HG03108 (cell line): ENCODE measurements at regions not wholly inside any gene's neighbourhood (a gene's known extent, or its start where the extent isn't known, plus 50 kb on each side); places are given as distances from the start of the nearest gene placed in this dataset.

Experiments
- ATAC-seq: cut with Tn5 transposase; IDR thresholded peaks from one replicate; pipeline ENCODE4 v1.9.1; 2021; ENCODE audit warnings: moderate library complexity; ENCODE audit not compliant: unreplicated experiment

DNA sequence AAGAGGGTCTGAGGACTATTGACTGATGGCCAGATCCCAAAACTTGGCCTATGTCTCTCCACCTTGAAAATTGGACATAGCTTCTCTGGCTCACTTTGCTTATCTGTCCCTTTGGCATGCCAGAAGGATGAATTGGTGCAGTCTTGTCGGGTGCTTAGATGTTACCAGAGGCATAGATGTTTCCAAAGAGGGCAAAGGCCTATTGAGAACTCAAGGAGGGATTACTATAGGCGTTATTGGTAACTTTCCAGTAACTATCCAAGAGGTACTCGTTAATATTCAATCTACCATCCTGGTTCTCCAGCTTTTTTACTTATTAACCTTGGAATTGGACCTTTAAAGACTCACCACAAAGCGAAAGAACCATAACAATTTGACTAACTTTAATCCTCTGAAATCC lies 368.3 kb upstream of the ESRRG start:
- no peak for ATAC-seq

- no peak for ATAC-seq
These were observed 367.1 kb upstream of the ESRRG start for GRCh38 chr1:217090060-217090911.

DNA sequence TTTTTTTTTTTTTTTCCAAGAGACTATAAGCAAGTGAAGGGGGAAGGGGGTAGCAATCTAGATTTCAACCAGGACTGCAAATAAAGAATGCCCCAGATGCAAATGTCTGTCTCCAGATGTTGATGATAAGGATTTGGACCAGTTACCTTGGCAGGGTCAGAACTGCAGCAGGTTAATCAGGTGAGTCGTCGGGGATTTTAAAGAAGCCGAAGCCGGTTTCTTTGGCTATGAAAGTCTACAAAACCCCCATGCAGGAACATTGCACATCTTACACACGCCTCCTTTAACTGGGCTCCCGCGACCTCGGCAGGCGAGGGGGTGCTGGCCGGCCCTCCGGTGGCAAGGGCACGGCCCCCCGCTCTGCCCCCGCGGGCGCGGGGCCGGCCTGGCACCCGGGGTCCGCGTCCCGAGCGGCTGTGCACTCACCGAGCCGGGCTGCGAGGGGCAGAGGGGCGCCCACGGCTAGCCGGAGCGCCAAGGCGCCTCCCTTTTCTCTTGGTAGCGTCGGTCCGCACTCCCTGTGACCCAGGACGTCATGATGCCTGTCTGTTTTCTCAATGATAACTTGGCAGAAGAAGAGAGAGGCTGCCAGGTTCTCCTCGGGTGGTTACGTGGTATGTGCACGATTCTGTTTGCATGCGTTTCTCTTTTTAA lies 366.3 kb upstream of the ESRRG start:
- ATAC-seq: no peak

GRCh38 chr1:217088521-217089284 lies 365.5 kb upstream of the ESRRG start:
- no peak for ATAC-seq

GRCh38 chr1:217088011-217088410 lies 364.8 kb upstream of the ESRRG start:
- no peak for ATAC-seq

- no peak for ATAC-seq
These were observed 356.4 kb upstream of the ESRRG start for GRCh38 chr1:217079584-217079983.

DNA sequence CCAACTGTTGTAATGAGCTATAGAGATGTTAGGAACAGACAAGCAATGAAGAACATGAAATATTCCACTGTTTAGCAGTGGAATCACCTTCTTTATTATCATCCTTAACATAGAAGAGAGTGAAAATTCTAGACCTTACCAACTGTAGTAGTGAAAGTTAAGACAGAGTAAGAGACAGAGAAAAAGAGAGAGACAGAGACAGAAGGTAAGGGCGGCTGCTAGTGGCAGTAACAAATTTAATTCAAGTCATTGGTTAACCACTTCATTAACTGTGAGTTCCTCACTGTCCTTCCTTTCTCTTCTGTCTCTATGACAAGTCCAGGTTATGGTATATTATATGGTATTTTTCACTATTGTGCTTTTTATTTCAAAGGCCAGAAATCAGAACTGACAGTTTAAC lies 355.7 kb upstream of the ESRRG start:
- no peak for ATAC-seq

DNA sequence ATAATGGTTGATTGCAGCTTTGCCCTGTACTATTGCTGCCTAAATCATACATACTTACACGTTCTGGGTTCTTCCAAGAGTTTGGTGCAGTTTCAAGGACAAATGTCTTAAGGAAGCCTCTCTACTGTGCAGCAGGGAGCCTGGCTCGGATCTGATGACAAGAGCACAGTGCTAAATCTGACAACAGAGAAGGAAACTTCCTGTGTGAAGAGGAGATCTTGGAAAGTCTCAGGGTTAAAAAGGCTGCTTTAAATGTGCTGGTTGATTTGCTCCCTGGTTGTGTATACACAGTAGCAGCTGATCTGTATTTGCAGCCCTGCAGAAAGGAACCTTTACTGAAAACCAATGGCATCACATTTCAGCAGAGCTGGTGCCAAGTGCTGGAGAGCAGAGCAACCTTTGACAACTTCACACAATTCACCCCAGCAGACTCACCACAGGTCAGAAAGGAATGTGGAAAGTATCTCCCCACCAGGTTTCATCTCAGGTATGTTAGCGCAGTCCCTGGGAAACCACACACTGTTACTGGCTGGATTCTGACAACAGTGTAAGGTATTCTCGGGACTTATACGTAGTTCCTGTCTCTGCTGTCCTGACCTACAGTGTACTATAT lies 355.0 kb upstream of the ESRRG start:
- no peak for ATAC-seq

DNA sequence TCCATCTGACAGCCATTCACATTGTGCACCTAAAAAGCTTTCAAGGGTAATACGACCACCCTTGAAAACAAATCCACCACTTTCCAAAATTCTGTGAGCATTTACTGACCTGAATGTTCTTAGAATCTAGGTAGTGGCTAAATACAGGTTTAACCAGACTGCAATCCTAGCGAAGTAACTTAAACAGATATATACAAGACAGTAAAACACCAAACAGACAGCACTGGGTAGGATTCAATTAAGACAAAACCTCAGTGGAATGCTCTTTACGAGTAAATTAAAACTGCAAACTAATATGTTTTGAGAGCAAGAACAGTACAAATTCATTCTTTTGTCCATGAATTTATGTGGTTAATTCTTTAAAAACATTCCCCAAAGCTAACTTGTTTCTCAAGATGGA lies 354.2 kb upstream of the ESRRG start:
- ATAC-seq: no peak

DNA sequence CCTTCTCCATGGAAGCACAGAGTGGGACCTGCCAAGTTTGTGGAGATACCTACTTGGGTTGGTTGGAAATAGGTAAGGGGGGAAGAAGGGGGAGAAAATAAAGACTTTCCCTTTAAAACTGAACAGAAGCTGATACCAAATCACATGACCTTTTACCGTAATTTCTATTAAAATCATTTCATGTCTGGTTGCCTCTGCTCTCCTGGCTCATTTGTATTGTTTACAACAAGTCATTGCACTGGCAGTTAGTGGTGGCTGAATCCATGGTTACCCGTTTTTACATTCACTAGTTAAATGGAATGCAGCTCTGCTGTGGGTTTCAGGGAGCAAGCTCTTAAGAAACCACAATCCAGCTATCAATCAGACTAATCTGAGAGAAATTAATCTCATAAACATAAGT lies 353.7 kb upstream of the ESRRG start:
- ATAC-seq: no peak

DNA sequence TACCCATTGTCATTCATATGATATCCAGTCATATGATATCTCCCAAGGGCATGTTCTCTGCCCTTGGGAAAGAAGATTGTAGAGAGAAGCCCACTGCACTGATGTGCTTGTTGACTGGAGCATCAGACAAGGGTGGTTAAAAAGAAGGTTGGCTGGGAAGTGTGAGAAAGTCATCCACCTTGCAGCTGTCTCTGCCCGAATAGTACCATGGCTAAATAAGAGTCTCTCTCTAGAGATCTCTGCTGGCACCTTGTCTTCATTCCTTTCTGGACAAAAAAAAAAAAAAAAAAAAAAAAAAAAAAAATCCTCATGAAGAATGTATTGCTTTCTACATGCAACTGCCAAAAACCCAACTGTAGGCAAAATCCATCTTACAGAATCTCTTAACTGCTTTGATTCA lies 349.7 kb upstream of the ESRRG start:
- ATAC-seq: no peak

- no peak for ATAC-seq
These were observed 344.4 kb upstream of the ESRRG start for GRCh38 chr1:217067642-217068041.

GRCh38 chr1:217066794-217067193 lies 343.6 kb upstream of the ESRRG start:
- no peak for ATAC-seq

- no peak for ATAC-seq
These were observed 340.1 kb upstream of the ESRRG start for GRCh38 chr1:217063172-217063908.

DNA sequence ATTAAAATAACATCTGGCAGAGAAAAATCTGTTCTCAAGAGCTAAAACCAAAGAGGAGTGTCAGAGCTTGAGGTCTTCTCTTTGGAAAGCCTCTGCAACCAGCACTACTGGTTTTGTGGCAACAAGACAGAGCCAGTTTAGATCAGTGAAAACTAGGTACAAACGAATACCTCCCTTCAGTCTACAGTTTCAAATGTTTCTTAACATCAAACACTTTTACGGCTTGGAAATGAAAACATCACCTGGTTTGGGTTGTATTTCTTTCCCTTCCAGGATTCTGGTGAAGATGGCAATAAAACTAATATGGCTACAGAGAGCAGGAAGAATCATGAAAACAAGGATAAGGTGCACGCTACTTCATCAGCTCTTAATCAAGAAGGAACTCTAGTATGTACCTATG lies 339.4 kb upstream of the ESRRG start:
- ATAC-seq: no peak

- ATAC-seq: no peak
These were observed 336.2 kb upstream of the ESRRG start for GRCh38 chr1:217059401-217059800.

DNA sequence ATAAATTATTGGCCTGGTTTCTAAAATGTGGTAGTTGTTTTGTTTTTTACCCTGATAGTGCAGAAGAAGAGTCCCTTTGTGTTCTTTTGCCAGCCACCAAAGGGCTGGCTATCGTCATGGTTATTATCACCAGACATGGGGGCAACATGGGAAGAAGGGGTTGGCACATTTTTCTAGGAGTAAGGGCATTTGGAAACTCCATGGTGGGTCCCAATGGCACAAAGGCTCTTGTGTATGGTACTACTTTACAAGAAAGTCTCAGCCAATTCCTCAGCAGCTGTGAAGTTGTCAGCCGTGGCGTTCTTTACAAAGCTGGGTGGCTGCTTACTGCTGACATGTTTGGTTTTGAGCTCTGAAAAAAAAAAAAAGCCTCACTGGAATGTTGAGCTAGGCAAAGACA lies 330.4 kb upstream of the ESRRG start:
- no peak for ATAC-seq

GRCh38 chr1:217052626-217053025 lies 329.4 kb upstream of the ESRRG start:
- no peak for ATAC-seq

DNA sequence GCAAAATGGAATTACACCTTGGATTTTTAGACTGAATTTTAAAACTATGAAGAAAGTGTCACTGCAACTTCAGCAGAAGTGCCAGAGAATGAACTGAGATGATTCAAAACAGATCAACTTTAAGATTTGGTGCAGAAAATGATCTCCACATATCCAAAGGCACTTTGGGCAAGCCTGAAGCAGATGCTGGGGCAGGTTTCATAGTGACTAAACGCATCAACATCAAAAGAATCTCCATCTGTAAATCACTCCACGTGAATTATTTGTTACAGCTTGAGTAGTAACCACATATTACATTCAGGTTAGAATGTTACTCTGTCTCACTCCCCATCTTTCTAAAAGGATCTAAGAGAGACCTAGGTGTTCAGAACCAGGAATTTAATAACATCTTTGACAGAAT lies 329.0 kb upstream of the ESRRG start:
- ATAC-seq: no peak

DNA sequence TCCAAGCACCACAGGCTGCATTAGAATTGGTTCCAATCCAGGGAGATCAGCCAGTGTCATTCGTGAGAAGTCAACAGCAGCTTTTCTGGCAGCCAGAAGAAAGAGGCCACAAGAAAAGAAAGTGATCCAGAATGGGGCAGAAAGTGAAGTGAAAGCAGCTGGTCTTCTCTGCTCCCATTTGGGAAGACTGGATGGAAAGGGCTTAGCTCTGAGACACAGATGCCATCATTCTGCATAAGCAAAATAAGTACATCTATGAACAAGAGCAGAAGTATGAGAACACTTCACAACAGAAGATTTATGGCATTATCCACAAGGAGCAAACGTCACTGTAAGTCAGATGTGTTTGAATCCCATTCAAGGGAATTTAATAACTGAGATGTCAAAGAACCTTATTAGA lies 326.5 kb upstream of the ESRRG start:
- no peak for ATAC-seq

DNA sequence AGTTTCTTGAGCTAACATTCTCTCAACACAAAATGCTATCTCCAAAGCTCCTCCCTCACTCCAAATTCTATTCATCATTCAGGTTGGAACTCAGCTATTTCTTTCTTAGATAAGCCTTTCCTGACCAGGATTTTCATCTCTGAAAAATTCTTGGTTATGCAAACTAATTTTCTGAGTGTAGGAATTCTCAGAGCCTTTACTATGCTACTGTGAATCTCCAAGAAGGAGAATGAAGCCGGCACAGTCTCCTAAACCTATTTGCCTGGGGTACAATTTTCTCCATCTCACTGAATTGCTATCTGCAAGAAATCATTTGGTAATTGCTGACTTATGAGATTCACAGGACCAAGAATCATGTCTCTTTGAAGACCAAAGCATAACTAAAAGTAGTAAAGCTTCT lies 325.9 kb upstream of the ESRRG start:
- ATAC-seq: no peak
